Gastrocnemius medialis (tissue), 4 donors: ENCODE measurements at regions not wholly inside any gene's neighbourhood (a gene's known extent, or its start where the extent isn't known, plus 50 kb on each side); places are given as distances from the start of the nearest gene placed in this dataset.

Source experiments
- POLR2A ChIP-seq, 2 donors: fragments of 450-650 bp; IDR thresholded peaks; one replicate each; pipeline ENCODE4 v1.6.1; 2017; ENCODE audit warnings: antibody characterized with exemption in 2 of 2, mild to moderate bottlenecking in 2 of 2, moderate library complexity in 2 of 2
- TF ChIP-seq, protein P1 (sequence below), 5 experiments: fragments of 450-650 bp in 3 of 5; fragments of 200-600 bp in 2 of 5; sonication (generic) in 2 of 5; IDR thresholded peaks in 4 of 5; conservative IDR thresholded peaks in 1 of 5; 1 replicate in 4 of 5; 2 replicates in 1 of 5; pipeline ENCODE4 v1.5.1; 2016 to 2019; ENCODE audit warnings: antibody characterized with exemption in 5 of 5, mild to moderate bottlenecking in 3 of 5, moderate library complexity in 3 of 5

DNA sequence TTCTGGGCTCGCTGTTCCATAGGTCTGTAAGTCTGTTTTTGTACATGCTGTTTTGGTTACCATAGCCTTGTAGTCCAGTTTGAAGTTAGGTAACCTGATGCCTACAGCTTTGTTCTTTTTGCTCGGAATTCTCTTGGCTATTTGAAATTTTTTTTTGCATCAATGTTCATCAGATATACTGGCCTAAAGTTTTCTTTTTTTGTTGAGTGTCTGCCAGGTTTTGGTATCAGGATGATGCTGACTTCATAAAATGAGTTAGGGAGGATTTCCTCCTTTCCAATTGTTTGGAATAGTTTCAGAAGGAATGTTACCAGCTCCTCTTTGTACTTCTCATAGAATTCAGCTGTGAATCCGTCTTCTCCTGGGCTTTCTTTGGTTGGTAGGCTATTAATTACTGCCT lies 397.8 kb upstream of the HTR2A start:
- TF ChIP-seq, protein P1, sequence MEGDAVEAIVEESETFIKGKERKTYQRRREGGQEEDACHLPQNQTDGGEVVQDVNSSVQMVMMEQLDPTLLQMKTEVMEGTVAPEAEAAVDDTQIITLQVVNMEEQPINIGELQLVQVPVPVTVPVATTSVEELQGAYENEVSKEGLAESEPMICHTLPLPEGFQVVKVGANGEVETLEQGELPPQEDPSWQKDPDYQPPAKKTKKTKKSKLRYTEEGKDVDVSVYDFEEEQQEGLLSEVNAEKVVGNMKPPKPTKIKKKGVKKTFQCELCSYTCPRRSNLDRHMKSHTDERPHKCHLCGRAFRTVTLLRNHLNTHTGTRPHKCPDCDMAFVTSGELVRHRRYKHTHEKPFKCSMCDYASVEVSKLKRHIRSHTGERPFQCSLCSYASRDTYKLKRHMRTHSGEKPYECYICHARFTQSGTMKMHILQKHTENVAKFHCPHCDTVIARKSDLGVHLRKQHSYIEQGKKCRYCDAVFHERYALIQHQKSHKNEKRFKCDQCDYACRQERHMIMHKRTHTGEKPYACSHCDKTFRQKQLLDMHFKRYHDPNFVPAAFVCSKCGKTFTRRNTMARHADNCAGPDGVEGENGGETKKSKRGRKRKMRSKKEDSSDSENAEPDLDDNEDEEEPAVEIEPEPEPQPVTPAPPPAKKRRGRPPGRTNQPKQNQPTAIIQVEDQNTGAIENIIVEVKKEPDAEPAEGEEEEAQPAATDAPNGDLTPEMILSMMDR (IDR thresholded peaks at IDR 0.05 in 4 of 5, conservative IDR thresholded peaks at IDR 0.05 in 1 of 5), result no peak
- no peak for TF ChIP-seq POLR2A (IDR thresholded peaks at IDR 0.05)
